Tibial nerve (tissue), 4 donors: ENCODE measurements at regions not wholly inside any gene's neighbourhood (a gene's known extent, or its start where the extent isn't known, plus 50 kb on each side); places are given as distances from the start of the nearest gene placed in this dataset.

Experiments
- DNase-seq, 2 donors: peaks; one replicate each; pipeline ENCODE4 v3.0.0-alpha.2; 2019; ENCODE audit warnings: low spot score in 2 of 2
- H3K27ac ChIP-seq, 4 donors: fragments of 200-600 bp; sonication (generic) in 3 of 4; one replicate each; pipeline ENCODE4 v1.5.1; 2017 to 2019; ENCODE audit warnings: mild to moderate bottlenecking in 1 of 4
- H3K27me3 ChIP-seq, 2 donors: fragments of 200-600 bp; sonication (generic) in 1 of 2; one replicate each; pipeline versions ENCODE4 v1.5.1 to v1.6.0; 2017 to 2019
- H3K36me3 ChIP-seq, 3 donors: fragments of 200-600 bp; sonication (generic); one replicate each; pipeline ENCODE4 v1.5.1; 2018 to 2019
- H3K4me1 ChIP-seq, 4 donors: fragments of 200-600 bp; sonication (generic) in 3 of 4; one replicate each; pipeline ENCODE4 v1.5.1; 2017 to 2019
- H3K4me3 ChIP-seq, 4 donors: fragments of 200-600 bp; sonication (generic) in 3 of 4; one replicate each; pipeline ENCODE4 v1.5.1; 2017 to 2019; ENCODE audit warnings: mild to moderate bottlenecking in 1 of 4, moderate library complexity in 1 of 4
- H3K9me3 ChIP-seq, 4 donors: fragments of 200-600 bp; sonication (generic) in 3 of 4; one replicate each; pipeline ENCODE4 v1.5.1; 2017 to 2019
- CTCF ChIP-seq, 5 experiments: fragments of 200-600 bp in 3 of 5; fragments of 450-650 bp in 2 of 5; sonication (generic) in 3 of 5; IDR thresholded peaks; one replicate each; pipeline ENCODE4 v1.5.1; 2016 to 2019; ENCODE audit warnings: antibody characterized with exemption in 5 of 5, mild to moderate bottlenecking in 3 of 5, moderate library complexity in 2 of 5
- EP300 ChIP-seq, 2 donors: sonication (generic); formaldehyde crosslinking; IDR thresholded peaks; one replicate each; pipeline ENCODE4 v1.6.1; 2017; ENCODE audit warnings: antibody characterized with exemption in 2 of 2, mild to moderate bottlenecking in 1 of 2
- POLR2A ChIP-seq, 2 donors: fragments of 450-650 bp; IDR thresholded peaks; one replicate each; pipeline ENCODE4 v1.6.1; 2017; ENCODE audit warnings: antibody characterized with exemption in 2 of 2, mild to moderate bottlenecking in 2 of 2, moderate library complexity in 2 of 2
- WGBS, 2 donors: methylation state at CpG; one replicate each; pipeline ENCODE4 v1.1.5; 2018; 5-methylcytosine and 5-hydroxymethylcytosine counted together

DNA sequence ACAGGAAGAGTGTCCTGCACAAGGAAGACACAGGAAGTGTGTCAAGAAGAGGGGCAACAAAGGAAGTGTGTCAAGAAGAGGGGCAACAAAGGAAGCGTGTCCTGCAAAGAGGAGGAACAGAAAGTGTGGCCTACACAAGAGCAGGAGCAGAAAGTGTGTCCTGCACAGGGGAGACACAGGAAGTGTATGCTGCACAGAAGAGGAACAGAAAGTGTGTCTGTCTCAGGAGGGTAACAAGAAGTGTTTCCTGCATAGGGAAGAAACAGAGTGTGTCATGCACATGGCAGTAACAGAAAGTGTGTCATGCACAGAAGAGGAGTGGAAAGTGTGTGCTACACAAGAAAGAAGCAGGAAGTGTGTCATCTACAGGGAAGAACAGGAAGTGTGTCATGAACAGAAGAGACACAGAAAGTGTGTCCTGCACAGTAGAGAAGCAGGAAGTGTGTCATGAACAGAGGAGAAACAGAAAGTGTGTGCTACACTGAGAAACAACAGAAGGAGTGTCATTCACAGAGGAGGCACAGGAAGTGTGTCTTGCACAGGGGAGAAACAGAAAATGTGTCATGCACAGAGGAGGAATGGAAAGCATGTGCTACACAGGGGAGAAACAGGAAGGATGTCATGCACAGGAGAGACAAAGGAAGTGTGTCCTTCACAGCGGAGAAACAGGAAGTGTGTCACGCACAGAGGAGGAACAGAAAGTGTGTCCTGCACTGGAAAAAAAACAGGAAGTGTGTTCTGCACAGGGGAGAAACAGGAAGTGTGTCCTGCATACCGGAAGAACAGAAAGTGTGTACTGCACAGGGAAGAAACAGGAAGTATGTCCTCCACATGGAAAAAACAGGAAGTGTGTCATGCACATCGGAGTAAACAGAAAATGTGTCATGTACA, 526.4 kb upstream of the PRKX start:
- no peak overlapping the region for H3K27ac ChIP-seq
- no peaks in the 10 kb centered on the region for H3K27me3 ChIP-seq
- TF ChIP-seq POLR2A (IDR thresholded peaks at IDR 0.05) (no peak), EP300 (IDR thresholded peaks at IDR 0.05) (no peak), CTCF (IDR thresholded peaks at IDR 0.05) (no peak)
- H3K4me3 ChIP-seq: no peak overlapping the region
- no peaks in the 10 kb centered on the region for H3K36me3 ChIP-seq
- no peaks in the 10 kb centered on the region for H3K4me1 ChIP-seq
- peaks cover 0 to 3% (median 0%) of the 10 kb centered on the region in 4 donors for H3K9me3 ChIP-seq
- WGBS, 2 donors: 64 to 72% methylated on average over 5 of the region's 5 CpGs
- DNase-seq: no peak

- Histone ChIP-seq H3K27me3 (no peaks in the 10 kb centered on the region), H3K27ac (no peak overlapping the region), H3K36me3 (no peaks in the 10 kb centered on the region), H3K4me1 (no peaks in the 10 kb centered on the region), H3K4me3 (no peak overlapping the region), H3K9me3 (peaks cover 0 to 3% (median 0%) of the 10 kb centered on the region in 4 donors)
- TF ChIP-seq EP300 (IDR thresholded peaks at IDR 0.05) (no peak), POLR2A (IDR thresholded peaks at IDR 0.05) (no peak), CTCF (IDR thresholded peaks at IDR 0.05) (no peak)
- no peak for DNase-seq
- 87 to 89% methylated on average over 3 of the region's 3 CpGs for WGBS, 2 donors
These were observed 525.5 kb upstream of the PRKX start for GRCh38 chrX:4238916-4239315.

DNA sequence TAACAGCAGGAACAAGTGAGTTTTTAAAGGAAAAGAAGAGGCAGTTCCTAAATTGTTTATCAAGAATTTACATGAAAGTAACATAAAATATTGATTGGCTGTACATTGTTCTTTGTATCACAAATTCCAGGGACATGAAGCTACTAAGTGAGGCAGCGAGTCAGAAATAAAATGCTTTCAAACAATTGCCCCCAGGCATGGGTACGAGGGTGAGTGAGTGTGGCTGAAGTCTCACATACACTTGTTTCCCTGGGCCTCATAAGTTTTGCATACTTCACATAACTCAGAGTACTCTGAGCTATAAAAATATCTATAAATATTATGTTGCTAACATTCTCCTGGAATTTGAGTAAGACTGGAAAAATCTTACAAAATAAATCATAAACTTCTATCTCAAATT, 511.6 kb upstream of the PRKX start:
- WGBS, 2 donors: 15 to 31% methylated on average over 2 of the region's 2 CpGs
- Histone ChIP-seq H3K36me3 (no peaks in the 10 kb centered on the region), H3K27ac (no peak overlapping the region), H3K27me3 (no peaks in the 10 kb centered on the region), H3K4me1 (no peaks in the 10 kb centered on the region), H3K9me3 (no peaks in the 10 kb centered on the region), H3K4me3 (no peak overlapping the region)
- TF ChIP-seq EP300 (IDR thresholded peaks at IDR 0.05) (no peak), POLR2A (IDR thresholded peaks at IDR 0.05) (no peak), CTCF (IDR thresholded peaks at IDR 0.05) (no peak)
- DNase-seq: no peak

DNA sequence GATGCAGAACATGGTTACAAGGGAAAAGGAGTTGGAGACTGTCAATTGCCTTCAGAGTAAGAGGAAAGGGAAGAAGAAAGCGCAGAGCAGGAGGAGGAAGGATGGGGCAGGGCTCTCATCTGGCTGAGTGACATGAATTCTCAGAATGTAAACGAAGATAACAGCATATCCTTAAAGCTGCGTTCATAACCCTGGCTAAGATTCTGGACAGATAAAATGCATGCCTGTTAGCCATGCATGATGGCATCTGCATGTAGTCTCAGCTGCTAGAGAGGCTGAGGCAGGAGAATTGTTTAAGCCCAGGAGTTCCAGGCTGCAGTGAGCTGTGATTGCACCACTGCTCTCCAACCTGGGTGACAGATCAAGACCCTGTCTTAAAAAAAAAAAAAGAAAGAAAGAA, 493.5 kb upstream of the PRKX start:
- WGBS, 2 donors: 45 to 70% methylated on average over 3 of the region's 3 CpGs
- DNase-seq: no peak

More for the DNA sequence above, 493.5 kb upstream of the PRKX start:
- Histone ChIP-seq H3K27ac (no peak overlapping the region), H3K27me3 (no peaks in the 10 kb centered on the region), H3K4me3 (no peak overlapping the region), H3K36me3 (no peaks in the 10 kb centered on the region), H3K4me1 (no peaks in the 10 kb centered on the region), H3K9me3 (no peaks in the 10 kb centered on the region)
- TF ChIP-seq POLR2A (IDR thresholded peaks at IDR 0.05) (no peak), CTCF (IDR thresholded peaks at IDR 0.05) (no peak), EP300 (IDR thresholded peaks at IDR 0.05) (no peak)
